Adrenal gland (tissue), 5 donors: ENCODE measurements at regions not wholly inside any gene's neighbourhood (a gene's known extent, or its start where the extent isn't known, plus 50 kb on each side); places are given as distances from the start of the nearest gene placed in this dataset.

Experiments
- POLR2A ChIP-seq, 2 donors: fragments of 450-650 bp; IDR thresholded peaks; one replicate each; pipeline ENCODE4 v1.6.1; 2017; ENCODE audit warnings: antibody characterized with exemption in 2 of 2, mild to moderate bottlenecking in 2 of 2, moderate library complexity in 1 of 2
- TF ChIP-seq, protein P1 (sequence below), 6 experiments: fragments of 450-650 bp in 4 of 6; fragments of 200-600 bp in 2 of 6; sonication (generic) in 1 of 6; IDR thresholded peaks; 1 replicate in 5 of 6; 2 replicates in 1 of 6; pipeline versions ENCODE4 v1.5.1 to v1.8.0; 2016 to 2021; ENCODE audit warnings: antibody characterized with exemption in 6 of 6, mild to moderate bottlenecking in 2 of 6, moderate library complexity in 1 of 6
- donor health status: DM: no; HTN: no; CAD: no.

DNA sequence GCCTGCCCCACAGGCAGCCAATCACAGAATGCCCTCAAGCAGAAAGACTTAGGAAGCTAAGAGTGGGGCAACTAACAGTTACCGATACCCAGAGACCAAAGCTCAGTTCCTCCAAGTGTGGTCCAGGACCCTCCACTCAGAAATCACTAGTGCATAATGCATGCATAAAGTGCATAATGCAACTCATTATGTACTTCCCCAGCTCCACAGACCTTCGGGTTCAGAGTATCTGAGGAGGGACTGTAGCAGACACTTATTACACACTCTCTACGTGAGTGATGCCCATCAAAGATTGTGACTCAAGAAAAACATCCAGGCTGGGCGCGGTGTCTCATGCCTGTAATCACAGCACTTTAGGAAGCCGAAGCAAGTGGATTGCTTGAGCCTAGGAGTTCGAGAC, 328.0 kb downstream of the BCOR start:
- no peak for TF ChIP-seq POLR2A (IDR thresholded peaks at IDR 0.05)
- TF ChIP-seq, protein P1, sequence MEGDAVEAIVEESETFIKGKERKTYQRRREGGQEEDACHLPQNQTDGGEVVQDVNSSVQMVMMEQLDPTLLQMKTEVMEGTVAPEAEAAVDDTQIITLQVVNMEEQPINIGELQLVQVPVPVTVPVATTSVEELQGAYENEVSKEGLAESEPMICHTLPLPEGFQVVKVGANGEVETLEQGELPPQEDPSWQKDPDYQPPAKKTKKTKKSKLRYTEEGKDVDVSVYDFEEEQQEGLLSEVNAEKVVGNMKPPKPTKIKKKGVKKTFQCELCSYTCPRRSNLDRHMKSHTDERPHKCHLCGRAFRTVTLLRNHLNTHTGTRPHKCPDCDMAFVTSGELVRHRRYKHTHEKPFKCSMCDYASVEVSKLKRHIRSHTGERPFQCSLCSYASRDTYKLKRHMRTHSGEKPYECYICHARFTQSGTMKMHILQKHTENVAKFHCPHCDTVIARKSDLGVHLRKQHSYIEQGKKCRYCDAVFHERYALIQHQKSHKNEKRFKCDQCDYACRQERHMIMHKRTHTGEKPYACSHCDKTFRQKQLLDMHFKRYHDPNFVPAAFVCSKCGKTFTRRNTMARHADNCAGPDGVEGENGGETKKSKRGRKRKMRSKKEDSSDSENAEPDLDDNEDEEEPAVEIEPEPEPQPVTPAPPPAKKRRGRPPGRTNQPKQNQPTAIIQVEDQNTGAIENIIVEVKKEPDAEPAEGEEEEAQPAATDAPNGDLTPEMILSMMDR (IDR thresholded peaks at IDR 0.05): no peak
